H1 (cell line): ENCODE measurements at regions not wholly inside any gene's neighbourhood (a gene's known extent, or its start where the extent isn't known, plus 50 kb on each side); places are given as distances from the start of the nearest gene placed in this dataset.

Experiments
- CTCF ChIA-PET: fragments of 300-600 bp; sonication (Branson Sonifier 250); formaldehyde crosslinking; loops from one replicate; lab custom pipeline; 2021; ENCODE audit not compliant: partially characterized antibody; lab: Charles Lee
- POLR2A ChIA-PET: fragments of 300-600 bp; sonication (Branson Sonifier 250); formaldehyde crosslinking; loops from one replicate; lab custom pipeline; 2021; ENCODE audit warnings: inconsistent platforms; ENCODE audit not compliant: partially characterized antibody; lab: Charles Lee
- DNase-seq, 2 experiments: peaks; one replicate each; pipeline versions ENCODE4 v3.0.0 to v3.0.0-alpha.2; 2010 to 2022; ENCODE audit warnings: low spot score in 2 of 2, low read depth in 1 of 2, mixed read lengths in 1 of 2
- FAIRE-seq: peaks from 2 replicates; lab custom pipeline; 2011; peaks lifted over from hg19 to GRCh38; lab: Jason Lieb, UNC
- H2AFZ ChIP-seq: 2 replicates; pipeline ENCODE4 v1.8.1; 2012; ENCODE audit warnings: low read length, inconsistent platforms
- H2AK5ac ChIP-seq: 2 replicates; pipeline ENCODE4 v1.6.1; 2013; ENCODE audit warnings: low read depth, low read length
- H2BK120ac ChIP-seq: replicated peaks from 2 replicates; pipeline ENCODE3; 2013; ENCODE audit warnings: low read depth, low read length, inconsistent platforms
- H2BK12ac ChIP-seq: 2 replicates; pipeline ENCODE4 v1.6.1; 2013; ENCODE audit warnings: low read depth, low read length
- H2BK15ac ChIP-seq: 2 replicates; pipeline ENCODE4 v1.6.1; 2013; ENCODE audit warnings: low read length
- H2BK20ac ChIP-seq: 2 replicates; pipeline ENCODE4 v1.6.1; 2013; ENCODE audit warnings: low read length
- H2BK5ac ChIP-seq: 2 replicates; pipeline ENCODE4 v1.6.1; 2013; ENCODE audit warnings: low read depth, low read length
- H3K14ac ChIP-seq: 2 replicates; pipeline ENCODE4 v1.6.1; 2013; ENCODE audit warnings: inconsistent platforms; ENCODE audit not compliant: insufficient read length
- H3K18ac ChIP-seq: 2 replicates; pipeline ENCODE4 v1.6.1; 2013; ENCODE audit warnings: low read length; ENCODE audit errors: extremely low read depth
- H3K23ac ChIP-seq: 2 replicates; pipeline ENCODE4 v1.6.1; 2013; ENCODE audit warnings: inconsistent platforms; ENCODE audit not compliant: insufficient read length
- H3K23me2 ChIP-seq: 2 replicates; pipeline ENCODE4 v1.6.1; 2013; ENCODE audit warnings: low read depth, low read length
- H3K27ac ChIP-seq: 2 replicates; pipeline ENCODE4 v1.6.1; 2011; ENCODE audit warnings: low read depth, low read length, inconsistent platforms
- H3K27me3 ChIP-seq, 4 experiments: replicated peaks in 1 of 4; 1 replicate in 1 of 4; 2 replicates in 3 of 4; pipeline versions ENCODE4 v1.6.1 to v1.8.1; 2011 to 2013; ENCODE audit warnings: low read length in 3 of 4, mild to moderate bottlenecking in 3 of 4, inconsistent platforms in 2 of 4, mixed read lengths in 2 of 4, moderate library complexity in 1 of 4; ENCODE audit not compliant: control insufficient read depth in 3 of 4, insufficient read depth in 3 of 4; ENCODE audit errors: extremely low read depth in 1 of 4
- H3K36me3 ChIP-seq, 4 experiments: 2 replicates each; pipeline versions ENCODE4 v1.6.1 to v1.8.1; 2011 to 2013; ENCODE audit warnings: mild to moderate bottlenecking in 4 of 4, low read length in 3 of 4, moderate library complexity in 2 of 4, control low read depth in 1 of 4, inconsistent platforms in 1 of 4; ENCODE audit not compliant: insufficient read depth in 4 of 4, control insufficient read depth in 2 of 4
- H3K4ac ChIP-seq: replicated peaks from 2 replicates; pipeline ENCODE3; 2013; ENCODE audit warnings: low read length, low read depth, mixed read lengths, inconsistent platforms; ENCODE audit not compliant: insufficient read length
- H3K4me1 ChIP-seq, 4 experiments: replicated peaks in 1 of 4; 1 replicate in 1 of 4; 2 replicates in 3 of 4; pipeline versions ENCODE4 v1.6.1 to v1.8.1; 2011 to 2013; ENCODE audit warnings: low read length in 3 of 4, inconsistent platforms in 2 of 4, mixed read lengths in 1 of 4; ENCODE audit not compliant: insufficient read depth in 4 of 4, control insufficient read depth in 3 of 4
- H3K4me2 ChIP-seq, 2 experiments: 2 replicates each; pipeline versions ENCODE4 v1.6.1 to v1.8.1; 2011 to 2013; ENCODE audit warnings: low read depth in 2 of 2, low read length in 2 of 2, control low read depth in 1 of 2, inconsistent platforms in 1 of 2, mild to moderate bottlenecking in 1 of 2; ENCODE audit not compliant: insufficient read depth in 1 of 2
- H3K4me3 ChIP-seq, 4 experiments: fragments of 200-600, 300-600 bp in 1 of 4; sonication (generic), shearing (Covaris generic), sonication (Bioruptor Twin) in 1 of 4; 2 replicates each; pipeline versions ENCODE4 v1.5.1 to v1.8.1; 2011 to 2016; ENCODE audit warnings: low read length in 4 of 4, low read depth in 3 of 4, control low read depth in 2 of 4, inconsistent platforms in 2 of 4, mild to moderate bottlenecking in 2 of 4, mixed read lengths in 1 of 4, moderate library complexity in 1 of 4; ENCODE audit not compliant: insufficient read depth in 2 of 4; ENCODE audit errors: extremely low read depth in 1 of 4
- H3K56ac ChIP-seq: replicated peaks from 2 replicates; pipeline ENCODE3; 2013; ENCODE audit warnings: low read depth, mild to moderate bottlenecking, mixed read lengths, low read length, inconsistent platforms; ENCODE audit not compliant: insufficient read length
- H3K79me1 ChIP-seq: 2 replicates; pipeline ENCODE4 v1.6.1; 2013; ENCODE audit warnings: low read depth, low read length, control low read depth
- H3K79me2 ChIP-seq, 2 experiments: 2 replicates each; pipeline versions ENCODE4 v1.6.1 to v1.8.1; 2012 to 2013; ENCODE audit warnings: low read length in 2 of 2, mild to moderate bottlenecking in 2 of 2, inconsistent platforms in 1 of 2; ENCODE audit not compliant: insufficient read depth in 2 of 2, control insufficient read depth in 1 of 2
- H3K9ac ChIP-seq, 4 experiments: replicated peaks in 1 of 4; 1 replicate in 1 of 4; 2 replicates in 3 of 4; pipeline versions ENCODE4 v1.6.1 to v1.8.1; 2011 to 2013; ENCODE audit warnings: low read depth in 3 of 4, low read length in 3 of 4, control low read depth in 2 of 4, mild to moderate bottlenecking in 2 of 4, moderate library complexity in 2 of 4, inconsistent platforms in 1 of 4; ENCODE audit errors: extremely low read depth in 1 of 4
- H3K9me3 ChIP-seq, 2 experiments: 2 replicates each; pipeline versions ENCODE4 v1.6.1 to v1.8.1; 2012 to 2013; ENCODE audit warnings: mild to moderate bottlenecking in 2 of 2, moderate library complexity in 2 of 2, control low read depth in 1 of 2, inconsistent platforms in 1 of 2, low read depth in 1 of 2, low read length in 1 of 2, mixed read lengths in 1 of 2; ENCODE audit not compliant: insufficient read depth in 2 of 2
- H4K20me1 ChIP-seq, 2 experiments: replicated peaks in 1 of 2; 2 replicates each; pipeline versions ENCODE3 to v1.8.1; 2011 to 2013; ENCODE audit warnings: inconsistent platforms in 2 of 2, low read length in 2 of 2, mild to moderate bottlenecking in 1 of 2; ENCODE audit not compliant: insufficient read depth in 2 of 2, control insufficient read depth in 1 of 2
- H4K5ac ChIP-seq: 2 replicates; pipeline ENCODE4 v1.6.1; 2013; ENCODE audit warnings: low read length, low read depth, mixed read lengths, inconsistent platforms; ENCODE audit not compliant: insufficient read length
- H4K8ac ChIP-seq: 2 replicates; pipeline ENCODE4 v1.8.0; 2013; ENCODE audit warnings: mild to moderate bottlenecking, moderate library complexity, low read length, inconsistent platforms; ENCODE audit not compliant: insufficient read depth; ENCODE audit errors: extremely low read depth
- H4K91ac ChIP-seq: replicated peaks from 2 replicates; pipeline ENCODE3; 2013; ENCODE audit warnings: low read length, mixed read lengths, inconsistent platforms; ENCODE audit not compliant: insufficient read length
- CEBPB ChIP-seq: IDR thresholded peaks from 2 replicates; pipeline ENCODE4 v1.6.1; 2012; ENCODE audit warnings: low read depth, low read length
- WGBS, 2 experiments: shearing (Covaris generic) in 1 of 2; methylation state at CpG; one replicate each; pipeline versions ENCODE4 v1.1.6 to v1.1.7; 2013 to 2015; ENCODE audit warnings: low lambda C conversion rate in 2 of 2, mixed read lengths in 2 of 2, inconsistent platforms in 1 of 2, low coverage in 1 of 2, missing lambda C conversion rate in 1 of 2; ENCODE audit not compliant: insufficient replicate concordance in 2 of 2, insufficient coverage in 1 of 2, insufficient read length in 1 of 2; ENCODE audit errors: extremely low coverage in 1 of 2, missing lambda C conversion rate in 1 of 2; 5-methylcytosine and 5-hydroxymethylcytosine counted together
- TF ChIP-seq, protein P1 (sequence below), 3 experiments: IDR thresholded peaks; 1 replicate in 2 of 3; 2 replicates in 1 of 3; pipeline versions ENCODE4 v1.5.1 to v1.6.1; 2011; ENCODE audit warnings: low read length in 3 of 3, mild to moderate bottlenecking in 3 of 3, inconsistent platforms in 2 of 3, low read depth in 1 of 3, moderate library complexity in 1 of 3; ENCODE audit not compliant: insufficient read depth in 1 of 3; ENCODE audit errors: control extremely low read depth in 1 of 3

DNA sequence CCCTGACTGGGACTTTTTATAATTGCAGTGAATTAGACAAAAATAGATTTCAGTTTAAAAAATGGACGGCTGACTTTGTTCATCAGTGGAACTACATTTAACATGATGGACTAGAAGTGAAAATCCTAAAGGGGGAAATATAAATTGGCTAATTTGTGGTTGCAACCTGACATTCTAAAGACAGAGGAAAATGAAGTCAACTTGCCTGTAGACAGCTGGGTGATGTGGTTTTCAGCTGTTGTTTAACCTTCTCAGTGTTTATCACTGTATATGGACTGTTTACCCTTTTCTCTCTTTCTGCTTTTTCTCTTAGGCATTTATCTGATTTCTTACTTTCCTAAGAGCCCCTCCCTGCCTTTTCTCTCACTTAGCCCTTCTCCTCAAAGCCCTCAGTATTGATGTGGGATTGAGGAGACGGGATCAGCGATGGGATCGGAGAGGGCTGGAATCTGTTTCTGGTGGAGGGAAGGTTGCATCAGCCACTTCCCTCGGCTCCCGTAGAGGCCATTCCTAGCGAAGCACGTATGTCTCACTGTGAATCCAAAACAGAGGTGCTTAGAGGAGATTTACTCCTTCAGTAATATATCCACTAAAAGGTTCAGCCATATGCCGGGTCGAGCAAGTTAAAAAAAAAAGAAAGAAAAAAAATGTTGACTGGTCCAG, 109.0 kb upstream of the KLF6 start:
- FAIRE-seq (no peak), DNase-seq (no peak)
- no peak overlapping the region for H4K91ac ChIP-seq
- no peak overlapping the region for H2AK5ac ChIP-seq
- H3K9ac ChIP-seq, result no peak overlapping the region
- no peak overlapping the region for H2BK120ac ChIP-seq
- peak overlapping the region; percentile 71; the same call in 1 of the 2 replicates for H3K18ac ChIP-seq
- H2BK15ac ChIP-seq, result no peak overlapping the region
- no peak overlapping the region for H3K14ac ChIP-seq
- H3K23ac ChIP-seq, result no peak overlapping the region
- no peak overlapping the region for H3K4me3 ChIP-seq
- peak overlapping the region; percentile 93 for H2AFZ ChIP-seq
- CTCF ChIA-PET, result interaction anchor here (0.6 kb wide), 2 partner anchors 69 to 274 kb away, joined by 3 to 4 read pairs; no protein-coding TSS in a partner anchor
- no peaks in the 10 kb centered on the region for H4K20me1 ChIP-seq
- WGBS, 2 experiments, result 87% methylated on average over 6 of the region's 10 CpGs; no CpG with 5 or more reads in 1 of the 2 experiments
- H3K79me2 ChIP-seq, result no peaks in the 10 kb centered on the region
- POLR2A ChIA-PET, result no interaction called here
- H4K5ac ChIP-seq, result no peak overlapping the region
- H4K8ac ChIP-seq, result no peak overlapping the region
- no peak overlapping the region for H3K56ac ChIP-seq
- 0 out of 2 replicates have a peak, but pooled peaks have one; percentile 14 for TF ChIP-seq CEBPB
- TF ChIP-seq, protein P1, sequence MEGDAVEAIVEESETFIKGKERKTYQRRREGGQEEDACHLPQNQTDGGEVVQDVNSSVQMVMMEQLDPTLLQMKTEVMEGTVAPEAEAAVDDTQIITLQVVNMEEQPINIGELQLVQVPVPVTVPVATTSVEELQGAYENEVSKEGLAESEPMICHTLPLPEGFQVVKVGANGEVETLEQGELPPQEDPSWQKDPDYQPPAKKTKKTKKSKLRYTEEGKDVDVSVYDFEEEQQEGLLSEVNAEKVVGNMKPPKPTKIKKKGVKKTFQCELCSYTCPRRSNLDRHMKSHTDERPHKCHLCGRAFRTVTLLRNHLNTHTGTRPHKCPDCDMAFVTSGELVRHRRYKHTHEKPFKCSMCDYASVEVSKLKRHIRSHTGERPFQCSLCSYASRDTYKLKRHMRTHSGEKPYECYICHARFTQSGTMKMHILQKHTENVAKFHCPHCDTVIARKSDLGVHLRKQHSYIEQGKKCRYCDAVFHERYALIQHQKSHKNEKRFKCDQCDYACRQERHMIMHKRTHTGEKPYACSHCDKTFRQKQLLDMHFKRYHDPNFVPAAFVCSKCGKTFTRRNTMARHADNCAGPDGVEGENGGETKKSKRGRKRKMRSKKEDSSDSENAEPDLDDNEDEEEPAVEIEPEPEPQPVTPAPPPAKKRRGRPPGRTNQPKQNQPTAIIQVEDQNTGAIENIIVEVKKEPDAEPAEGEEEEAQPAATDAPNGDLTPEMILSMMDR (IDR thresholded peaks at IDR 0.05; ENCODE audit: control extremely low read depth in 1 of 3, insufficient read depth in 1 of 3, low read depth in 1 of 3, low read length in 3 of 3), result no peak
- H3K4me1 ChIP-seq, result peaks cover 0 to 7% (median 2%) of the 10 kb centered on the region in 4 experiments; a peak in 3 of 7 replicates
- H3K27ac ChIP-seq, result no peak overlapping the region
- H3K27me3 ChIP-seq, result no peaks in the 10 kb centered on the region
- no peak overlapping the region for H2BK12ac ChIP-seq
- no peaks in the 10 kb centered on the region for H3K9me3 ChIP-seq
- H3K23me2 ChIP-seq, result no peaks in the 10 kb centered on the region
- no peak overlapping the region for H2BK20ac ChIP-seq
- H3K4ac ChIP-seq, result no peak overlapping the region
- H3K36me3 ChIP-seq, result no peaks in the 10 kb centered on the region
- no peak overlapping the region for H2BK5ac ChIP-seq
- H3K79me1 ChIP-seq, result no peaks in the 10 kb centered on the region
- no peak overlapping the region for H3K4me2 ChIP-seq
